ENCODE measurements at regions not wholly inside any gene's neighbourhood (a gene's known extent, or its start where the extent isn't known, plus 50 kb on each side); places are given as distances from the start of the nearest gene placed in this dataset.
"Not testable (repeated sequence)": the region's sequence is repeated elsewhere in the genome, so short reads cannot be mapped to it uniquely, and the experiment has no call there.

- H3K9me3 Mint-ChIP-seq (ENCODE audit: unreplicated experiment): no peaks in the 10 kb centered on the region
- DNase-seq: no peak
- no peak overlapping the region for H3K4me3 Mint-ChIP-seq (ENCODE audit: unreplicated experiment)
- no peaks in the 10 kb centered on the region for H3K36me3 Mint-ChIP-seq (ENCODE audit: unreplicated experiment)
- H3K27me3 Mint-ChIP-seq (ENCODE audit: unreplicated experiment): no peaks in the 10 kb centered on the region
- H3K4me1 Mint-ChIP-seq (ENCODE audit: low read depth, unreplicated experiment): no peaks in the 10 kb centered on the region
- no peak overlapping the region for H3K27ac Mint-ChIP-seq (ENCODE audit: unreplicated experiment)
- TF ChIP-seq CTCF (IDR thresholded peaks at IDR 0.05; ENCODE audit: partially characterized antibody, unreplicated experiment): no peak
These were observed 1247.6 kb downstream of the CDH8 start for GRCh38 chr16:60788631-60789030.

- TF ChIP-seq CTCF (IDR thresholded peaks at IDR 0.05; ENCODE audit: partially characterized antibody, unreplicated experiment): no peak
- H3K36me3 Mint-ChIP-seq (ENCODE audit: unreplicated experiment): no peaks in the 10 kb centered on the region
- no peaks in the 10 kb centered on the region for H3K27me3 Mint-ChIP-seq (ENCODE audit: unreplicated experiment)
- H3K4me1 Mint-ChIP-seq (ENCODE audit: low read depth, unreplicated experiment): no peaks in the 10 kb centered on the region
- no peak overlapping the region for H3K4me3 Mint-ChIP-seq (ENCODE audit: unreplicated experiment)
- peaks cover 2% of the 10 kb centered on the region for H3K9me3 Mint-ChIP-seq (ENCODE audit: unreplicated experiment)
- no peak overlapping the region for H3K27ac Mint-ChIP-seq (ENCODE audit: unreplicated experiment)
- DNase-seq: no peak
These were observed 1260.0 kb downstream of the CDH8 start for GRCh38 chr16:60776281-60776680.

- Mint-ChIP-seq H3K9me3 (ENCODE audit: unreplicated experiment) (peaks cover 9% of the 10 kb centered on the region), H3K27ac (ENCODE audit: unreplicated experiment) (no peak overlapping the region), H3K27me3 (ENCODE audit: unreplicated experiment) (no peaks in the 10 kb centered on the region), H3K36me3 (ENCODE audit: unreplicated experiment) (peaks cover 6% of the 10 kb centered on the region), H3K4me1 (ENCODE audit: low read depth, unreplicated experiment) (no peaks in the 10 kb centered on the region), H3K4me3 (ENCODE audit: unreplicated experiment) (no peak overlapping the region)
- no peak for DNase-seq
- no peak for TF ChIP-seq CTCF (IDR thresholded peaks at IDR 0.05; ENCODE audit: partially characterized antibody, unreplicated experiment)
These were observed 1265.1 kb downstream of the CDH8 start for GRCh38 chr16:60771138-60771537.

- not testable (repeated sequence) for DNase-seq; H3K4me1 Mint-ChIP-seq (ENCODE audit: low read depth, unreplicated experiment); H3K27me3 Mint-ChIP-seq (ENCODE audit: unreplicated experiment); H3K27ac Mint-ChIP-seq (ENCODE audit: unreplicated experiment); H3K36me3 Mint-ChIP-seq (ENCODE audit: unreplicated experiment); H3K9me3 Mint-ChIP-seq (ENCODE audit: unreplicated experiment); H3K4me3 Mint-ChIP-seq (ENCODE audit: unreplicated experiment)
These were observed 1265.9 kb downstream of the CDH8 start for GRCh38 chr16:60770384-60770783.

GRCh38 chr16:60763869-60764268, 1272.4 kb downstream of the CDH8 start:
- Mint-ChIP-seq H3K27me3 (ENCODE audit: unreplicated experiment) (no peaks in the 10 kb centered on the region), H3K4me1 (ENCODE audit: low read depth, unreplicated experiment) (no peaks in the 10 kb centered on the region), H3K4me3 (ENCODE audit: unreplicated experiment) (no peak overlapping the region), H3K36me3 (ENCODE audit: unreplicated experiment) (no peaks in the 10 kb centered on the region), H3K27ac (ENCODE audit: unreplicated experiment) (no peak overlapping the region), H3K9me3 (ENCODE audit: unreplicated experiment) (no peaks in the 10 kb centered on the region)
- TF ChIP-seq CTCF (IDR thresholded peaks at IDR 0.05; ENCODE audit: partially characterized antibody, unreplicated experiment): no peak
- no peak for DNase-seq

- no peaks in the 10 kb centered on the region for H3K4me1 Mint-ChIP-seq (ENCODE audit: low read depth, unreplicated experiment)
- no peaks in the 10 kb centered on the region for H3K27me3 Mint-ChIP-seq (ENCODE audit: unreplicated experiment)
- no peaks in the 10 kb centered on the region for H3K9me3 Mint-ChIP-seq (ENCODE audit: unreplicated experiment)
- H3K36me3 Mint-ChIP-seq (ENCODE audit: unreplicated experiment): no peaks in the 10 kb centered on the region
- H3K27ac Mint-ChIP-seq (ENCODE audit: unreplicated experiment): no peak overlapping the region
- no peak for DNase-seq
- no peak for TF ChIP-seq CTCF (IDR thresholded peaks at IDR 0.05; ENCODE audit: partially characterized antibody, unreplicated experiment)
- H3K4me3 Mint-ChIP-seq (ENCODE audit: unreplicated experiment): no peak overlapping the region
These were observed 1280.3 kb downstream of the CDH8 start for GRCh38 chr16:60755907-60756306.

Measured in glutamatergic neuron (in vitro differentiated cells).